Spleen (tissue), 7 donors: ENCODE measurements at regions not wholly inside any gene's neighbourhood (a gene's known extent, or its start where the extent isn't known, plus 50 kb on each side); places are given as distances from the start of the nearest gene placed in this dataset.

Source experiments
- CTCF ChIP-seq, 11 experiments: fragments of 200-600 bp in 7 of 11; fragments of 450-650 bp in 4 of 11; sonication (generic) in 4 of 11; IDR thresholded peaks in 8 of 11; conservative IDR thresholded peaks in 3 of 11; 1 replicate in 7 of 11; 2 replicates in 4 of 11; pipeline versions ENCODE4 v1.4.0 to v1.8.0; 2016 to 2021; ENCODE audit warnings: antibody characterized with exemption in 11 of 11, inconsistent platforms in 4 of 11, mild to moderate bottlenecking in 1 of 11
- POLR2A ChIP-seq, 3 donors: fragments of 450-650 bp; IDR thresholded peaks; one replicate each; pipeline ENCODE4 v1.5.1; 2017; ENCODE audit warnings: antibody characterized with exemption in 3 of 3, mild to moderate bottlenecking in 1 of 3
- donor health status: DM: no; HTN: no; CAD: no; lungs with moderate emphysema.
- donor health status: DM: no; HTN: no; CAD: no.
- donor health status: DM: no; HTN: no; CAD: no.

- TF ChIP-seq CTCF (IDR thresholded peaks at IDR 0.05 in 8 of 11, conservative IDR thresholded peaks at IDR 0.05 in 3 of 11): no peak
- no peak for TF ChIP-seq POLR2A (IDR thresholded peaks at IDR 0.05)
These were observed 239.9 kb upstream of the IRF2BP2 start for GRCh38 chr1:234849832-234850231.
